ENCODE measurements at regions not wholly inside any gene's neighbourhood (a gene's known extent, or its start where the extent isn't known, plus 50 kb on each side); places are given as distances from the start of the nearest gene placed in this dataset.

DNA sequence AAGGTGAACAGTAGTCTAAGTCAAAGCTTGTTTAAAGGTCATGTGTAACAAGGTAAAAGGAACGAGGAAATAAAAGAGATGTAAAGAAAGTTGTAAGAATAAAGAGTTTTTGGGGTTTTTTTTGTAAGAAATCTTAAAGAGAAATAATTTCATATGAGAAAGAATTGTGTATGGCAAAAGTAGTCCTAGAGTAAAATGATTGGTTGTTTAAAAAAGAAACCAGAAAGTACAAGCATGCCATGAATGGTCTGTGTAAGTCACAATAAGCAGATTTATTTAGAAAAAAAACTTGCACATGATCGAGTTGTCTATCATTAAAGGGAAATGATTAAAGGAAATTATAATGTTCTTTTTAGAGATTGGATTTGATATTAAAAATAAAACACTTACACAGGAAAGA, 172.6 kb upstream of the TUSC1 start:
- TF ChIP-seq, protein P1, sequence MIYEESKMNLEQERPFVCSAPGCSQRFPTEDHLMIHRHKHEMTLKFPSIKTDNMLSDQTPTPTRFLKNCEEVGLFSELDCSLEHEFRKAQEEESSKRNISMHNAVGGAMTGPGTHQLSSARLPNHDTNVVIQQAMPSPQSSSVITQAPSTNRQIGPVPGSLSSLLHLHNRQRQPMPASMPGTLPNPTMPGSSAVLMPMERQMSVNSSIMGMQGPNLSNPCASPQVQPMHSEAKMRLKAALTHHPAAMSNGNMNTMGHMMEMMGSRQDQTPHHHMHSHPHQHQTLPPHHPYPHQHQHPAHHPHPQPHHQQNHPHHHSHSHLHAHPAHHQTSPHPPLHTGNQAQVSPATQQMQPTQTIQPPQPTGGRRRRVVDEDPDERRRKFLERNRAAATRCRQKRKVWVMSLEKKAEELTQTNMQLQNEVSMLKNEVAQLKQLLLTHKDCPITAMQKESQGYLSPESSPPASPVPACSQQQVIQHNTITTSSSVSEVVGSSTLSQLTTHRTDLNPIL (CRISPR knock-in tag; IDR thresholded peaks at IDR 0.05; ENCODE audit: low read depth): no peak
- TF ChIP-seq CSDC2 (CRISPR knock-in tag; IDR thresholded peaks at IDR 0.05) (no peak), ARNTL (CRISPR knock-in tag; IDR thresholded peaks at IDR 0.05; ENCODE audit: borderline replicate concordance, low read depth) (no peak), ZNF70 (CRISPR knock-in tag; IDR thresholded peaks at IDR 0.05) (no peak), ZFP30 (CRISPR knock-in tag; IDR thresholded peaks at IDR 0.05) (no peak)
- TF ChIP-seq, protein P2, sequence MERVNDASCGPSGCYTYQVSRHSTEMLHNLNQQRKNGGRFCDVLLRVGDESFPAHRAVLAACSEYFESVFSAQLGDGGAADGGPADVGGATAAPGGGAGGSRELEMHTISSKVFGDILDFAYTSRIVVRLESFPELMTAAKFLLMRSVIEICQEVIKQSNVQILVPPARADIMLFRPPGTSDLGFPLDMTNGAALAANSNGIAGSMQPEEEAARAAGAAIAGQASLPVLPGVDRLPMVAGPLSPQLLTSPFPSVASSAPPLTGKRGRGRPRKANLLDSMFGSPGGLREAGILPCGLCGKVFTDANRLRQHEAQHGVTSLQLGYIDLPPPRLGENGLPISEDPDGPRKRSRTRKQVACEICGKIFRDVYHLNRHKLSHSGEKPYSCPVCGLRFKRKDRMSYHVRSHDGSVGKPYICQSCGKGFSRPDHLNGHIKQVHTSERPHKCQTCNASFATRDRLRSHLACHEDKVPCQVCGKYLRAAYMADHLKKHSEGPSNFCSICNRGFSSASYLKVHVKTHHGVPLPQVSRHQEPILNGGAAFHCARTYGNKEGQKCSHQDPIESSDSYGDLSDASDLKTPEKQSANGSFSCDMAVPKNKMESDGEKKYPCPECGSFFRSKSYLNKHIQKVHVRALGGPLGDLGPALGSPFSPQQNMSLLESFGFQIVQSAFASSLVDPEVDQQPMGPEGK (CRISPR knock-in tag; IDR thresholded peaks at IDR 0.05; ENCODE audit: borderline replicate concordance): no peak

All from SK-N-SH treated with all-trans-retinoic acid at 6 μM for 48 hours (cell line).